Retinal pigment epithelial cell (primary cell): ENCODE measurements at regions not wholly inside any gene's neighbourhood (a gene's known extent, or its start where the extent isn't known, plus 50 kb on each side); places are given as distances from the start of the nearest gene placed in this dataset.

ENCODE experiments used
- DNase-seq: peaks from one replicate; pipeline ENCODE4 v3.0.0-alpha.2; 2010; ENCODE audit warnings: low read depth
- H3K4me3 ChIP-seq: 2 replicates; pipeline ENCODE4 v1.5.1; 2011; ENCODE audit warnings: mild to moderate bottlenecking, low read length, control low read depth, moderate library complexity
- TF ChIP-seq, protein P1 (sequence below): conservative IDR thresholded peaks from 2 replicates; pipeline ENCODE4 v1.5.1; 2011; ENCODE audit warnings: low read depth, low read length, control low read depth, inconsistent platforms

DNA sequence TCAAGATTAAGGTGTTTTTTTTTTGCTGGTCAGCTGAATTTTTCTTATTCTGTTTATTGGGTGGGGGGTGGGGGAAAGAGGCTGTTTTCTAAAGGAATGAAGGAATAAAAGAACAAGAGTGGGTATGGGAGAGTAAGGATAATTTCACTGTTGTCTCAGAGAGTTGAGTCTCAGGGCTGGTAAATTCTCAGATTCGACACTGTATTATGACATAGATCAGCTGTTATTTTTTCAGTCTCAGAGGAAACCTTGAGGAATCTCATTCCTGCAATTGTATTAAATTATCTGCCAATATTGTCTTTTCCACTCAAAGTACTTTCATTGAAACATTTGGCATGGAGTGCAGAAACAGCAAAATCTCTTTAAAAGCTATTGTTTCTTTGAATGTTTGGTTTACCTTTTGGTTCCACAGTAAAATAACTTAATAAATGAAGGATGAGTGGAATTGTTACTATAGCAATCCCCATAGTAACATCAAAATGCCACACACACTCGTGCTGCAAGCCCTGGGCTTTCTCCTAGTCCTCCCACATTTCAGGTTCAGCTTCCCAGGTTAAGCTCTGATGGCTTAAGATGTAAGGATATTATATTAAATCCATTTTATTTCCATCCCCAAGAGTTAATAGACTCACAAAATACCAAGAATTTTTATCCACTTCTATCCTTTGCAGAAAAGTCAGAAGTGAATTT lies 478.7 kb upstream of the TCF4 start:
- TF ChIP-seq, protein P1, sequence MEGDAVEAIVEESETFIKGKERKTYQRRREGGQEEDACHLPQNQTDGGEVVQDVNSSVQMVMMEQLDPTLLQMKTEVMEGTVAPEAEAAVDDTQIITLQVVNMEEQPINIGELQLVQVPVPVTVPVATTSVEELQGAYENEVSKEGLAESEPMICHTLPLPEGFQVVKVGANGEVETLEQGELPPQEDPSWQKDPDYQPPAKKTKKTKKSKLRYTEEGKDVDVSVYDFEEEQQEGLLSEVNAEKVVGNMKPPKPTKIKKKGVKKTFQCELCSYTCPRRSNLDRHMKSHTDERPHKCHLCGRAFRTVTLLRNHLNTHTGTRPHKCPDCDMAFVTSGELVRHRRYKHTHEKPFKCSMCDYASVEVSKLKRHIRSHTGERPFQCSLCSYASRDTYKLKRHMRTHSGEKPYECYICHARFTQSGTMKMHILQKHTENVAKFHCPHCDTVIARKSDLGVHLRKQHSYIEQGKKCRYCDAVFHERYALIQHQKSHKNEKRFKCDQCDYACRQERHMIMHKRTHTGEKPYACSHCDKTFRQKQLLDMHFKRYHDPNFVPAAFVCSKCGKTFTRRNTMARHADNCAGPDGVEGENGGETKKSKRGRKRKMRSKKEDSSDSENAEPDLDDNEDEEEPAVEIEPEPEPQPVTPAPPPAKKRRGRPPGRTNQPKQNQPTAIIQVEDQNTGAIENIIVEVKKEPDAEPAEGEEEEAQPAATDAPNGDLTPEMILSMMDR = no peak
- H3K4me3 ChIP-seq = no peak overlapping the region
- DNase-seq = no peak

DNA sequence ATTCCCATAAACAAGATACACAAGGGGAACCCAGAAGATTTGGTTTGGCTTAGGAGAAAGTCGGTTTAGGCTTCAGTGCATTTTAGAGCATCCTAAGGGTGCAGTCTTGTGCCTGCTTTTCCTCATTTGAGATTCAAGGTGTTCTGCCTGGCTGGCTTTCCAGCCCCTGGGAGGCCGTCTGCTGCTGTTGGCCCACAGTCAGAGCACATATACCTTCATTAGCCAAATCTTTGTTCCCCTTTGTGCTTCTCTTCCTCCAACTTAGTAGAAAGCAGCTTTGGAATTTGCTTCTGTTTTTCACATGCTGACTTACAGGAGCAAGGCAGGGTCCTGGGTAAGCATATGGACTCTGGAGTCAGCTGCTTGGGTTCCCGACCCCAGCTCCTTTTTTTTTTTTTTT lies 477.1 kb upstream of the TCF4 start:
- no peak for DNase-seq
- TF ChIP-seq, protein P1 = no peak
- no peak overlapping the region for H3K4me3 ChIP-seq

GRCh38 chr18:56062931-56063330 lies 474.9 kb upstream of the TCF4 start:
- no peak overlapping the region for H3K4me3 ChIP-seq
- TF ChIP-seq, protein P1 = no peak
- DNase-seq = no peak

DNA sequence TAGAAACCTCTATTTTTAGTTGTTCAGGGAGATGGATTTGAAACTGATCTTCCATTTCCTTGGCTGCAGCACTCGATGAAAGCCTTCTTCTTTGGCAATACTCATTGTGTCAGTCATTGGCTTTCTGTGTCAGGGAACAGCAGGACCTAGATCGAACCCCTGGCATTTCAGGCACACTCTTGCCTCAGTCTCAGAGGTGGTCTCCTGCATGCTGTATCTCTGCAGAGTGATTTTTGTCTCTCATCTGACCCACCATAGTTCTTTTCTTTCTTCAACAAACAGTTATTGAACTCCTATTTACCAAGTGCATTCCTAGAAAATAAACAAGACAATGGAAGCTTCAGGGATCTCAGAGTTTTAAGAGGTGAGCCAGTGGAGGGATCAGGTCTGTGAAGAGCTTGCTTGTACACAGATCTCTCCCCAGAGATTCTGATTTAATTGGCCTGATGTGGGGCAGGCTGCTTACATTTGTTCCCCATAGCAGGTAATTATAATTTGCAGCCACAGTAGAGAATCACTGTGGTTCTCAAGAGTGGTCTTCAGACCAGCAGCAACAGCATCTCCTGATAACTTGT lies 473.1 kb upstream of the TCF4 start:
- TF ChIP-seq, protein P1 = no peak
- no peak for DNase-seq

GRCh38 chr18:56052202-56052601 lies 464.2 kb upstream of the TCF4 start:
- no peak for DNase-seq
- H3K4me3 ChIP-seq = no peak overlapping the region
- TF ChIP-seq, protein P1 = no peak

More for the DNA sequence above, 473.1 kb upstream of the TCF4 start:
- no peak overlapping the region for H3K4me3 ChIP-seq

- TF ChIP-seq, protein P1 = no peak
- no peak for DNase-seq
- no peak overlapping the region for H3K4me3 ChIP-seq
These were observed 456.2 kb upstream of the TCF4 start for GRCh38 chr18:56044239-56044638.

- DNase-seq = no peak
- H3K4me3 ChIP-seq = no peak overlapping the region
- TF ChIP-seq, protein P1 = no peak
These were observed 455.7 kb upstream of the TCF4 start for GRCh38 chr18:56043641-56044061.
